ACC112 (cell line): ENCODE measurements at regions not wholly inside any gene's neighbourhood (a gene's known extent, or its start where the extent isn't known, plus 50 kb on each side); places are given as distances from the start of the nearest gene placed in this dataset.

Experiments
- H2AFZ ChIP-seq: fragments of 200-600 bp; sonication (generic); one replicate; pipeline ENCODE4 v1.6.0; 2017; ENCODE audit warnings: antibody characterized with exemption, low read length; ENCODE audit not compliant: unreplicated experiment
- H3K27ac ChIP-seq: fragments of 200-600 bp; sonication (generic); 2 replicates; pipeline ENCODE4 v1.5.1; 2014; ENCODE audit warnings: low read depth, mild to moderate bottlenecking, antibody characterized with exemption, low read length, moderate library complexity
- H3K27me3 ChIP-seq: fragments of 200-600 bp; sonication (generic); 2 replicates; pipeline ENCODE4 v1.6.1; 2014; ENCODE audit warnings: mild to moderate bottlenecking, antibody characterized with exemption, low read length, moderate library complexity, mixed read lengths; ENCODE audit not compliant: insufficient read depth
- H3K36me3 ChIP-seq: fragments of 200-600 bp; sonication (generic); 2 replicates; pipeline ENCODE4 v1.6.1; 2016; ENCODE audit warnings: mild to moderate bottlenecking, antibody characterized with exemption, low read length, moderate library complexity, mixed read lengths; ENCODE audit not compliant: insufficient read depth
- H3K4me1 ChIP-seq: fragments of 200-600 bp; sonication (generic); one replicate; pipeline ENCODE4 v1.6.1; 2016; ENCODE audit warnings: low read length, mixed read lengths; ENCODE audit not compliant: insufficient read depth, unreplicated experiment, control insufficient read depth
- H3K4me3 ChIP-seq: fragments of 200-600 bp; sonication (generic); 2 replicates; pipeline ENCODE4 v1.5.1; 2014; ENCODE audit warnings: mild to moderate bottlenecking, low read depth, low read length
- H3K79me2 ChIP-seq: fragments of 200-600 bp; sonication (generic); one replicate; pipeline ENCODE4 v1.6.0; 2016; ENCODE audit warnings: low read length; ENCODE audit not compliant: control insufficient read depth, unreplicated experiment, insufficient read depth

DNA sequence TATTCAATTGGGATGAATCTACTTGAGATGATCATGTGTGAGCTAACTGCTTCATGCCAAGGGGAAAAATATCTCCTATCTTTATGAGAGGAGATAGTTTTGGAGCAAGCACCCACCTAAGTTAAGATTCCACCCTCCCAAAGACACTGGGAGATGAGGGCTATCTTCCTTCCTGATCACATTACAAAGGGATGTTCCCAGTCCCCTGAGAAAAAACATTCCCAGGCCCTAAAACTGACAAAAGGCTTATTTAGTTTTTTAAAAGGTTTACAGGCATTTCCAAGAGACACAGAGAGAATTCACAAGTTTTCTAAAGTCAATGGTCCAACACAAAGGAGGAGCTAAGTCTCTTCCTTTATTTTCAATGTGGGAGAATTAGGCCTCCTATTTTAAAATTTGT lies 401.5 kb downstream of the FBXO15 start:
- Histone ChIP-seq H3K27me3 (no peaks in the 10 kb centered on the region), H2AFZ (no peak overlapping the region), H3K4me3 (no peak overlapping the region), H3K4me1 (peaks cover 13% of the 10 kb centered on the region), H3K79me2 (no peaks in the 10 kb centered on the region), H3K27ac (no peak overlapping the region), H3K36me3 (no peaks in the 10 kb centered on the region)

DNA sequence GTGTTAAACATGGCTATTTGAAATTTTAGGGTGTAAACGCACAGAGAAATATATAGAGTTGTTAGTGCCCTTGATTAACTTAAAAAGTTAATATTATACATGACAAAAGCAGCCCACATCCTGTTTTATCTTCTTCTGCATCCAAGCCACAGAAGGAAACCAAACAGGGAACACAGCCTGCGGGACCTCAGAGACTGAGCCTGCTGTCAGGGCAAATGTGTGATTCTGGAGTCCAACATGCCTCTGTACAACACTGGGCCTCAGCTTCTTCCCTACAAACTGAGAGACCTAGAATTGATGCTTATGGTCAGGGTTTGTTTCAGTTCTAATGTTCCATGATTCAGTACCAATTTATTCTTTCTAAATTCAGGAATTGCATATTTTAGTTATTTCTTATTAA lies 404.7 kb downstream of the FBXO15 start:
- Histone ChIP-seq H3K4me3 (no peak overlapping the region), H3K4me1 (peaks cover 13% of the 10 kb centered on the region), H3K79me2 (no peaks in the 10 kb centered on the region), H3K27ac (no peak overlapping the region), H3K27me3 (no peaks in the 10 kb centered on the region), H2AFZ (no peak overlapping the region), H3K36me3 (no peaks in the 10 kb centered on the region)

DNA sequence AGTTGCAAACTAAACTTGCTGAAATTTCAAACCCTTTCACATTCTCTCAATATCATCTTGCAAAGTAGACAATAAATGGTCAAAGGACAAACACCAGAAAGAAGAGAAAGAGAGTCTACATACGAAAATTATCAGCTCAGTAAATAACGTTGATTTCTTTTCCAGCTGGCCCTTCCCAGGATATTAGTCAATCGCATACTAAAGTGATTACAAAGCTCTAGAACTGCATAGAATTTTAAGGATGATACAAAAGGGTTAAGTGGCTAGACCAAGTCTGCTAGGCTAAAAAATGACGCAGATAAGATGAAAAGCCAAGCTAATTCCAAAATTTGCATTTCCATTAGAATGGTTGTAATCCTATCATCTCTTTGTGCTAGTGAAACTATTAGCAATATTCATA lies 405.7 kb downstream of the FBXO15 start:
- Histone ChIP-seq H3K4me1 (peaks cover 13% of the 10 kb centered on the region), H3K27ac (no peak overlapping the region), H2AFZ (no peak overlapping the region), H3K79me2 (no peaks in the 10 kb centered on the region), H3K27me3 (no peaks in the 10 kb centered on the region), H3K36me3 (no peaks in the 10 kb centered on the region), H3K4me3 (peak overlapping the region; percentile 18; the same call in 1 of the 2 replicates)

GRCh38 chr18:73739098-73739497 lies 408.5 kb downstream of the FBXO15 start:
- Histone ChIP-seq H3K36me3 (no peaks in the 10 kb centered on the region), H3K4me1 (peaks cover 13% of the 10 kb centered on the region), H3K4me3 (no peak overlapping the region), H3K79me2 (no peaks in the 10 kb centered on the region), H3K27me3 (no peaks in the 10 kb centered on the region), H2AFZ (no peak overlapping the region), H3K27ac (no peak overlapping the region)

- Histone ChIP-seq H3K4me3 (no peak overlapping the region), H3K27ac (no peak overlapping the region), H3K36me3 (no peaks in the 10 kb centered on the region), H3K79me2 (no peaks in the 10 kb centered on the region), H3K4me1 (peaks cover 13% of the 10 kb centered on the region), H3K27me3 (no peaks in the 10 kb centered on the region), H2AFZ (no peak overlapping the region)
These were observed 409.6 kb downstream of the FBXO15 start for GRCh38 chr18:73737990-73738389.

DNA sequence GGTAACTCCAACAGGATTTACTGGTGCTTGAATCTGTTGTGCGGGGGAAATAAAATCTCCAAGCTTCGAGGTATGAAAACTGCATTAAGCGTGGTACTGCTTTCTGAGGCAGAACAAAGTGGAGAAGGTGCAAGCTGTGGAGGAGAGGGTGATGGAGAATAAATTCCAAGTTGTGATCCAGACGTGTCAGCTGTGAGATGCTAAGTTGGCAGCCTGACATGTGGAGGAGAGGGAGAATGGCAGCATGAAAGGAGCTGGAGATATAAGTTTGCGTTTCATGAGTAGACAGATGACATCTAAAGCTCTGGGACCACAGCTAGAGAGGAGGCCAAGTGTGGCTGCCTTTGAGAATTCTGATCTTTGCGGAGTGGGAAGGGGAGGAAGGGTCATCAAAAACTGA lies 411.8 kb downstream of the FBXO15 start:
- Histone ChIP-seq H3K4me1 (no peaks in the 10 kb centered on the region), H3K4me3 (no peak overlapping the region), H3K27me3 (no peaks in the 10 kb centered on the region), H3K79me2 (no peaks in the 10 kb centered on the region), H3K36me3 (no peaks in the 10 kb centered on the region), H2AFZ (no peak overlapping the region), H3K27ac (no peak overlapping the region)

GRCh38 chr18:73733806-73734314 lies 413.8 kb downstream of the FBXO15 start:
- Histone ChIP-seq H3K79me2 (no peaks in the 10 kb centered on the region), H3K36me3 (no peaks in the 10 kb centered on the region), H2AFZ (no peak overlapping the region), H3K27ac (no peak overlapping the region), H3K4me1 (no peaks in the 10 kb centered on the region), H3K27me3 (no peaks in the 10 kb centered on the region), H3K4me3 (no peak overlapping the region)

DNA sequence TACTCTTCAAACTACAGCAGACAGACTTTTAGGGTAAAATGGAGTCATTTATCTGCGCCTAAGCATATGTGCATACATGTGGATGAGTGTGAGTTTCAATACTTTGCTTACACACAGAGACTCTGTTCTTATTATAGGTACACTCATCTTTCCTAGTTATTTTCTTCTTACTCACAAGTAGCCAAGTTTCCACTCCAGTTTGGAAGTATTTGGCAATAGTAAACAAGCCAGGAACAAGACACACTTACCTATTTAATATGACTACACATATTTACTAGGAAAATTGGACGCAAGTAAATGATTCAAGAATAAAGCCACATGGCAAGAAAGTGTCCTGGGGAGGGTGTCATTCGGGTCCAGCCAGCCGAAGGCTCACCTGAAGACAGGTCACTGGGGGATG lies 414.3 kb downstream of the FBXO15 start:
- no peaks in the 10 kb centered on the region for H3K4me1 ChIP-seq
- H3K4me3 ChIP-seq: no peak overlapping the region
- no peaks in the 10 kb centered on the region for H3K79me2 ChIP-seq
- no peak overlapping the region for H3K27ac ChIP-seq
- no peaks in the 10 kb centered on the region for H3K36me3 ChIP-seq
- no peak overlapping the region for H2AFZ ChIP-seq
- no peaks in the 10 kb centered on the region for H3K27me3 ChIP-seq

DNA sequence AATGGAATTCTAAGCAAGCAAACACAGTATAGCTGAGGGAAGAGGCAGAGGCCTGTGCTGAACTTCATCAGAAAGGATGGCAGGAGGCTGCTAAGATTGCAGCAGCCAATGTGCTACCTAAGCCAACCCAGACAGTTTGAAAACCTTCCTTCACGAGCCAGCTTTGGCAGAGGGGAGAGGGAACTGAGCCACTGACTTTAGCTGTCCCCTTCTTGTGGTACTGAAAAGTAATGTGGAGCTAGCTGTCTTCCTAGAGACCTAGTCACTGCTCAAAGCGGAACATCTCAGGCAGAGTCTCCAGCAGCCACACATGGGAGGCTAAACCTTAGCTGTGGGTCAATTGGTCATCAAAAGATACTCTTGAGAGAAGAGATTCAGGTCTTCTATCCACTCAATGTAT lies 419.0 kb downstream of the FBXO15 start:
- Histone ChIP-seq H3K27me3 (no peaks in the 10 kb centered on the region), H3K79me2 (no peaks in the 10 kb centered on the region), H2AFZ (no peak overlapping the region), H3K27ac (no peak overlapping the region), H3K36me3 (no peaks in the 10 kb centered on the region), H3K4me1 (no peaks in the 10 kb centered on the region), H3K4me3 (no peak overlapping the region)

- Histone ChIP-seq H3K79me2 (no peaks in the 10 kb centered on the region), H3K27ac (no peak overlapping the region), H2AFZ (no peak overlapping the region), H3K27me3 (no peaks in the 10 kb centered on the region), H3K4me3 (no peak overlapping the region), H3K4me1 (no peaks in the 10 kb centered on the region), H3K36me3 (no peaks in the 10 kb centered on the region)
These were observed 422.7 kb downstream of the FBXO15 start for GRCh38 chr18:73724958-73725357.

DNA sequence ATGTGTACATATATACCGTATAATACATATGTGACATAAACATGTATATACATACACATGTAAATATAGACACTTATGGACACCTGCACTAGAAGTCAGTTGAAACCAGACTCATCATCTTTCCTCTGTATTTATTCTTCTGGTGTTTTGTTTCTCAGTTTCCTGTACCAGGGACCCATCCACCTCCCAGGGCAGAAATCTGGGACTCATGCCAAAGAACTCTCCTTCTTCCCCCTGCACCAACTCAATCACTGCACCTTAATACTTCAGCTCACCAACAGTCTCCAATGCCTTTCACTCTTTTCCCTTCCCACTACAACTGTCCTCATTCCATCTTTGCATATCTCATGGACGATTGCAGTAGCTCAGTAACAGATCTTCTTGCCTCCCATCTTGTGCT lies 428.0 kb downstream of the FBXO15 start:
- Histone ChIP-seq H3K36me3 (no peaks in the 10 kb centered on the region), H3K79me2 (no peaks in the 10 kb centered on the region), H3K4me1 (peaks cover 9% of the 10 kb centered on the region), H2AFZ (no peak overlapping the region), H3K27me3 (no peaks in the 10 kb centered on the region), H3K27ac (no peak overlapping the region), H3K4me3 (no peak overlapping the region)
